Activated effector memory CD4-positive, alpha-beta T cell treated with Interleukin-2 at 50 U/mL for 16 hours (primary cell): ENCODE measurements at regions not wholly inside any gene's neighbourhood (a gene's known extent, or its start where the extent isn't known, plus 50 kb on each side); places are given as distances from the start of the nearest gene placed in this dataset.

Source experiments
- DNase-seq: peaks from one replicate; pipeline ENCODE4 v3.0.0-alpha.2; 2020

- no peak for DNase-seq
Measured at GRCh38 chr2:71919708-71920107, 228.0 kb downstream of the CYP26B1 start.

GRCh38 chr2:71910277-71910676 lies 237.4 kb downstream of the CYP26B1 start:
- no peak for DNase-seq

GRCh38 chr2:71908798-71909197 lies 238.9 kb downstream of the CYP26B1 start:
- no peak for DNase-seq

GRCh38 chr2:71907503-71907902 lies 240.2 kb downstream of the CYP26B1 start:
- no peak for DNase-seq

GRCh38 chr2:71906357-71906973 lies 241.2 kb downstream of the CYP26B1 start:
- DNase-seq: no peak

DNA sequence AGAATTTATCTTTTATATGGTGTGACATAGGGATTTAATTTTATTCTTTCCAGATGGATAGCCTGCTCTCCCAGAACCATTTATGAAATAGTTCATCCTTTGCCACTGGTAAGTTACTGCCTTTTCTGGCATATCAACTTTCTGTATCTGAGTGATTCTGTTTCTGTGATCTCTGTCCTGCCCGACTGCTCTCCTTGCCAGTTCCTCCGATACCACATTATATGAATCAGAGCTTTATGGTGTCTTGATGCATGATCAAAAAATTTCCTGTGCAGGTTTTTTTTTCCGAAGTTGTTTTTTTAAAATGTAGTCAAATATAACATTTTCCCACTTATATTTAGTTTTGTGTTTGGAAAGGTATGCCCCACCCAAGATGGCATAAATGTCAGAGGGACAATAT lies 242.5 kb downstream of the CYP26B1 start:
- DNase-seq: no peak

DNA sequence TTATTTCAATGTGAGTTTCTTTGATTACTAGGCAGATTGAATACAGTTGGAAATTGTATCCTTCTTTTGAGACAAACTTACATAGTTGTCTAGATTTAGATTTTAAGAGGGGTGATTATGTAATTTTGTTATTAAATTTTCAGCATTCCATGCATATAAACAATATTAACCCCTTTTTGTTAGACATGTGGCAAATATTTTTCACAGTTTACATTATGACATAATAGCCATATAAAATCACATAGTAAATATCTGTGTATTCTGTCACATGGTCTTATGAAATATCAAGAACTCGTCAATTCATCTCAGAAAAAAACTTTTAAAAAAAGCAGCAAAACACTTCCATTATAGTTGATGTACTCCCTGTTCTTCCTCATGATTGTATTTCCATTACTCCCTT lies 243.8 kb downstream of the CYP26B1 start:
- no peak for DNase-seq

DNA sequence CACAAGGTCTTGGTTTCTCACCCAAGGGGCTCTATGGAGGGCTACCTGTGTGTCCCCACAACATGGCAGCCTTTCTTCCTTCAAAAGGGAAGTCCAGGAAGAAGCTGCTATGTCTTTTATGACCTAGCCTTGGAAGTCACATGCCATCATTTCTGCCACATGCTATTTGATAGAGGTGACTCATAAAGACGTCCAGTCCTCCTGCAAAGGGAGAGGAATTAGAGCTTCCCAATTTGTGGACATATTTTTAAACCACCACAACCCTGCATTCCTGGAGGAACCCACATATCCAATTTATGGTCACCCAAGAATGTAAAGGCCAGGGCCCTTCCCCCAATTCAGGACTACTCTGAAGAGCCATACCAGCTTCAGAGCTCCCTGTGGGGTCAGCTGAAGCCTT lies 246.2 kb downstream of the CYP26B1 start:
- DNase-seq: no peak

- DNase-seq: no peak
Measured at GRCh38 chr2:71898851-71899681, 248.6 kb downstream of the CYP26B1 start.

DNA sequence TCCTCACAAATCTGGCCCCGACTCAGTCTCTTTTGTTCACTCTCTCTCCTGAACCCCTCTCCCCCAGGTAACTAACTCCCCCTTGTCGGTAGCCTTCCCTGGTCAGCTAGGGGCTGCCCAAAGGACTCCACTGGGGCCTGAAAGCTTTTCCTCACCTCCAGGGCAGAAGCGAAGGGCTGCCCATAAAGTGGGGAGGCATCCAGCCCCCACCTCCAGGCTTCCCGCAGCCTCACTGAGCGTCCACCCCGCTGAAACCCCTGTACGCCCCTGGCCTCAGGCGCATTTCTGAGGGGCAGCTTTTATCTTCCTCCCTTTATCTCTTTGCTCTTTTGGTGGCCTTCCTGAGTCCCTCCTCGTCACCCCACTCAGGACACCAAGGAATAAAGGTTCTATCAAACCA lies 249.3 kb downstream of the CYP26B1 start:
- no peak for DNase-seq

GRCh38 chr2:71897836-71898235 lies 249.8 kb downstream of the CYP26B1 start:
- DNase-seq: no peak

DNA sequence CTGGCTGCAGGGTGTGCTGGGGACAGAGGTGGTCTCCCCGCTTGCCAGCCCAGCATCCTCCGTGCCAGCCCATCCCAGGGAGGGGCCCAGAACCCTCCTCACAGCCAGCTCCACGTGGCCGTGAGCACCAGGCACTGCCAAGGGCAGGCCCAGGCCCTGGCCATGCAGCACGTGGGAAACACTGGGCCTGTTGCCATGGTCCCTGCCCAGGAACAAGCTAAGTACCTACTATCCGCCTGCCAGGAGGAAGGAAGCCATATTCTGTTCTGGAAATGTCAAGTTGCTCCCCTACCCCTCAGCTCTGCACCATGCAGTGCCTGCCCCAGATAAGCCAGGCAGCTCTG lies 250.6 kb downstream of the CYP26B1 start:
- DNase-seq: no peak

GRCh38 chr2:71896385-71897136 lies 251.1 kb downstream of the CYP26B1 start:
- no peak for DNase-seq

- DNase-seq: no peak
Measured at GRCh38 chr2:71895320-71896161, 252.1 kb downstream of the CYP26B1 start.

- no peak for DNase-seq
Measured at GRCh38 chr2:71894261-71894660, 253.4 kb downstream of the CYP26B1 start.

- DNase-seq: no peak
Measured at GRCh38 chr2:71893646-71894045, 254.0 kb downstream of the CYP26B1 start.

DNA sequence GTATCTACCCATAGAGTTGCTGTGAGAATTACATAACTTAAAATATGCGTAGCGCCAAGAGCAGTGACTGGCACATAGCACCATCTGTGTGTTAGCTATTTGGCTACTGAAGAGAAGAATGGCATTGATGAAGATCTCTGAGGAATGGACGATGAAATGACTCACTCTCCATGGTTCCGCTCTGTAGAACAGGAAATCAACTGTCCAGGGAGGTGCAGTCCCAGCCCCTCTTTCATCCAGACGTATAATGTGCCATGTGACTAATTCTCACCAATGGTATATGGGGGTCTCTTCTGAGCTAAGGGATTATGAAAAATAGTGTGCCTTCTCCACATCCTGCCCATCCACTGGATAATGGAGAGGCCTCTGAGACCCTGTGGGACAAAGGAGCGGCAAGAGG lies 254.8 kb downstream of the CYP26B1 start:
- no peak for DNase-seq

GRCh38 chr2:71892423-71892730 lies 255.3 kb downstream of the CYP26B1 start:
- no peak for DNase-seq

DNA sequence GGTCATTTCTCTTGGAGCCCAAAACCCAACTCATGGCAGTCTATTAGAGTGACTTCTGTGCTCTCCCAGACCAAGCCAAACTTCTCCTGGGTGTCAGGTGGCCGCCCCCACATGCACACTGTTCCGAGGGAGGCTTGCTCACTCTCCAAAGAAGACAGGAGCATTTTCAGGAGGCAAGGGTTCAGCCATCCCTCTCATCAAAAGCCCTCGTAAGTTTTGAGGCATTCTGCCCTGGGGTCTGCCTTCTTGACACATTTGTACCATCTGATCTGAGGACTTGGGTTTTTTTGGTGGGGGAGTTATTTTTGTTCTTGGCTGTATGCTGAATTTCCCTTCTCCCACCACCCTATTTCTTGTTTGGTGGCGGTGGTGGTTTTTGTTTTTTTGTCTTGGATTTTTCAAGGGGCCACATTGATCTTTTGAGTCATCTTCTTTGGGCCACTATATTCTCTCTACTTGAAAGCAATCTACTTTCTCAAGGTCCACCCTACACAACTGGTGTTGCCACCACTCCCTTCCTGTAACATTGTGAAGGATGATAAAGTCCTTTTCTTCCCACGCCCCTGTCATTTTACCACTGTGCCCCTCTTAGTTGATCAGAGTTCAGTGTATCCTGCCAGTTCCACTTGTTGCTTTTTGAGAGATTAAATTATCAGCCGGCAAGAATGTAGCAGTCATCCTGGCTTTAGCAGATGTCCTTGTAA lies 255.8 kb downstream of the CYP26B1 start:
- DNase-seq: no peak

GRCh38 chr2:71891155-71891554 lies 256.5 kb downstream of the CYP26B1 start:
- DNase-seq: no peak

DNA sequence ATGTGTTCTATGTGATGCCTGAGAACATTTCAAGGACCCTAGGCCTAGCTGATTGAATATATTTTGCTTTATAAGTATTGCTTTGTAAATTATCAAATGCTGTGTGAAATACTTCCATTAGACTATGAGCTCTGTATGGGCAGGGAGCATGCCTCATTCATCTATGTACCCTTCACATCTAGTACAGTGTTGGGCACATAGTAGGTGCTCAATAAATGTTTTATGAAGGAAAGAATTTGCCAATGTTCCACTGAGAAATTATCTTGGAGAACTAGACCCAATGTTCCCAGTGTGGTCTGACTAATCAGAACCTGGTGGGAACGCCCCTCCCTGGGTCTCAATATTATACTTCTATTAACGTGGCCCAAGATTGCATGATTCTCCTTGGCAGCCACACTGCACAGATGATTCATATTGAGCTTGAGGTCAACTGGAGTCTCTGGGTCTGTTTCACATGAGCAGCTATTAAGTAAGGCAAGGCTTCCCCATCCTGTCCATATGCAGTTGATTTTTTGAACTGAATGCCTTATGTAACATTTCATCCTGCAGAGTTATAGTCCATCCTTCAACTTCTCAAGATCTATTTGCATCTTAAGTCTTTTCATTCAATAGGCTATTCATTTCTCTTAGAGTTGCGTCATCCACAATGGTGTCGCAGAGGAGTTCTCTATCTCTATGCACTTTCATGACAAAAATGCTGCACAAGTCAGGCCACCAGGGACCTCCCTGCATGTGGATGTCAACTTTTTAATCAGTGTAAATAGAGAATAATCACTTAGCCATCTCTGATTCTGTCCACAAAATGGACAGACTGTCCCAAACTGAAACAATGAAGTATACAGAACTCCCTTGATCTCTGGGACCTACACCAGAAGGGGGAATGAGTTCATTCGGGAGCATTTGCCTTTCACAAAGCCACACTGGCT lies 257.6 kb downstream of the CYP26B1 start:
- no peak for DNase-seq
